Endometrium (tissue), 2 donors: ENCODE measurements at regions not wholly inside any gene's neighbourhood (a gene's known extent, or its start where the extent isn't known, plus 50 kb on each side); places are given as distances from the start of the nearest gene placed in this dataset.

ENCODE experiments used
- FAIRE-seq: peaks from 2 replicates; lab custom pipeline; 2012; peaks lifted over from hg19 to GRCh38; lab: Jason Lieb, UNC
- donor health status: control.
- donor health status: control.

DNA sequence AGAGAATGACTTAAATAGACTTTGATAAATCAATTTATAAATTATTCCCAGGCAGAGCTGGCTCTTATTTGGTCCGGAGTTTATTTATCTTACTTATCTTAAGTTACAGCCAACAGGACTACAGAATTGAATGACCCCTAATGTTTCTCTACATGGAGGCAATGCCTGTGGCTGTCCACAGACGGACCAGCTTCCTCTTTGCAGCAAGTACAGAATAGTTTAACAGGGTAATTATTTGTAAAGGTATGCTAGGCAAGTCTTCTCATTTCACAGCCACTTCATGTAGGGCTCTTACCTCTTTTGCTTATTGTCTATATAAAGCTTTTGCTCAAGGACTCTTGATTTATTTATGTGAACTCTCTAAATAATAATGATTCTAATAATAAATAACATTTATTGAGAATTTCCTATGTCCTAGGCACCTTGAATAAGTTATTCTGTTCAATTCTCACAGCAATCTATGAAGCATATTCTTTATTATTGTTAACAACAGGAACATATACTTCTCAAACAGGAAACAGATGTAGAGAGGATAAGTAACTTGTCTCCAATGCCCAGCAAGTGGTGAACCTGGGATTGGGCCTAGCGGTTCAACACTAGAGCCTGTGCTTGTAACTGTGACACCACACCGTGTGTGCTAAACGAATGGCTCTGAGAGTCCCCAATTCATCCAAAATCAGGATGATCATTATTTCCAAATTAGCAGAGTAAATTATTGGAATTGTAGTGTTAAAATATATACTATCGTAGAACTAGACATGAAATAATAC lies 58.8 kb upstream of the NXPH2 start:
- FAIRE-seq = no peak

DNA sequence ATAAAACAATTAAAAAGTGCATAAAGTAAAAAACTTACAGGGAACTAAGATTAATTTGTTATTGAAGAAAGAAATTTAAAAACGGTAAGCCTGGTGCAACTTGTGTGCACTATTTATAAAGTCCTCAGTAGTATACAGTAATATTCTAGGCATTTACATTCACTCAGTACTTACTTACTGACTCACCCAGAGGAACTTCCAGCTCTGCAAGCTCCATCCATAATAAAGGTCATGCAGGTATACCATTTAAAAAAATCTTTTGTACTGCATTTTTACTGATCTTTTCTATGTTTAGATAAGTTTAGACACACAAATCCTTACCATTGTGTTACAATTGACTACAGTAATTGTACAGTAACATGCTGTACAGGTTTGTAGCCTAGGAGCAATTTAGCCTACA lies 51.5 kb upstream of the NXPH2 start:
- no peak for FAIRE-seq

DNA sequence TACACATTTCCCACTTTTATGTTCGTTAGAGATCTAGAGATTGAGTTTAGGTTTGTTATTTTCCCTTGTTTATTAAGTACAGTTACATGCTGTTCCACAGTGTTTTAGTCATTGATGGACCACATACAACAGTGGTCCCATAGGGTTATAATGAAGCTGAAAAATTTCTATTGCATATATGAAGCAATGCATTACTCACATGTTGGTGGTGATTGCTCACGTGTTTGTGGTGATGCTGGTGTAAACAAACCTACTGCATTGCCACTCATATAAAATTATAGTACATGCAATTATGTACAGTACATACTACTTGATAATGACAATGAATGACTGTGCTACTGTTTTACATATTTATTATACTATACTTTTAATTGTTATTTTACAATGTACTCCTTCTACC lies 51.0 kb upstream of the NXPH2 start:
- no peak for FAIRE-seq

DNA sequence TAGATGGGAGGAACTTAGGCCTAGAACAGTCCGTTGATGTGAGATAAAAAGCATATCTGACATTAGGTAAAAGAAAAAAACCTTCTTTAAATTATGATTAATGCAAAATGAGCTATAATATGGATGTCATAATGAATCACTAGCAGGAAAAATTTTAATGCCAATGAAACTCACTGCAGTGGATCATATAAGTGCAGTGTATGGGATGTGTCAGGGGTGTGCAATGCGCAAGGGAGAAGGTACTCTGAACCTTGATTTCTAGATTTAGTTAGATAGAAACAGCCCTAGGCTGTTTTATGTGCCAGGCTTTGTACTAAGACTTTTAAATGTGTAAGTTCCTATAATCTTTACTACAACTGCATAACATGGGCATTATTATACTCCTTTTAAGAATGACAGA lies 50.4 kb upstream of the NXPH2 start:
- no peak for FAIRE-seq
